ENCODE measurements at regions not wholly inside any gene's neighbourhood (a gene's known extent, or its start where the extent isn't known, plus 50 kb on each side); places are given as distances from the start of the nearest gene placed in this dataset.

DNA sequence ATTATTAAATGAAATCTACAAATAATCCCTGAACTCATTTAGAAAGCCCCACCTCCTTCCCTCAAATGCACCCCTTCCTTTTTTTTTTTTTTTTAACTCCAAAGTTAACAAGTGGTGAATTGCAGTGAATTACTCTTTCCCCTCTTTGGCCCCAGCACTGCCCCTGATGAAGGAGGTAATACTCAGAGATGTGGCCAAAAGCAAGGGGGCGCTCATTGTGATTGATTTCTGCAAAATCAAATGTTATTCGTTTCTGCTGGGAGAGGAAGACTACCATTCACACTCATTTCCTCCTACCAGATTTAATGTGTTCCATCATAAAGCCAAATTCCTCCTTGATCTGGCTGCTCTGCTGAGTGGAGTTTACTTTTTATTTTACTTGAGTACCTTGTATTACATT is 259.4 kb downstream of the GPD2 start:
- FAIRE-seq (no peak), DNase-seq (ENCODE audit: low spot score) (no peak)

GRCh38 chr2:156697906-156698305 is 261.7 kb downstream of the GPD2 start:
- DNase-seq (ENCODE audit: low spot score) (no peak), FAIRE-seq (no peak)

DNA sequence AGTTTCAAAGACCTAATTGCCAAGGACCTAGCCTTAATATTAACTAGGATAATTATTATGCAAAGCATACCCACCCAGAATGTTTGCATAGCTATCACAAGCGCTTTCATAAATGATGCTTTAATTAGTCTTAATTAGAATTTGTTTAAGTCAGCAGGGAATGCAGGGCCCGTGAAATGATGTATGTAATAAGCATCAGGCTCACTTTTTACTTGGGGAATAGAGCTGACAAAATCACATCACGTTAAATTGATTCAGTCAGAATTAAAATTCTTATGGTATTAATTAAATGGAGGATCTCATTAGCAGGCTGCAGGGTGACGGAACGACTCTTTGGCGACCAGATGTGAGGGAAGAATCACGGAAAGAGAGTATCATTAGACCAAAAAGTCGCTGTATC is 264.5 kb downstream of the GPD2 start:
- FAIRE-seq = no peak
- no peak for DNase-seq (ENCODE audit: low spot score)

DNA sequence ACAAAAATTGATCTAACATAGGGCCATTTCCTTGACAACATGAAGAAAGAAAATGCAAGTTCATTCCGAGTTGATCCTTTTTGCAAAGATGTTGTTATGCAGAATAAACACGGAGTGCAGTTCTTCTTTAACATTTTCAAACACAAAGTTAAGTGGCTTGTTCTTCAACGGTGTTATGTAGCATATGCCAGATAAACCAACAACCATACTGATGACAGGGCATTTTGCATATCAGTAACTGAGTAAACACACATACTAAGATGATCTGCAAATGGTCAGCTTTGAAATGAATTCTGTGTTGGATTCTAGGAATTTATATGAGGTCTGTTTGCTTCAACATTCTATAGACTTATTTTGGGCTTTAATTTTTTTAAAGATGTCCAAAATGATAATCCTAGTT is 266.4 kb downstream of the GPD2 start:
- DNase-seq (ENCODE audit: low spot score) (no peak), FAIRE-seq (no peak)

DNA sequence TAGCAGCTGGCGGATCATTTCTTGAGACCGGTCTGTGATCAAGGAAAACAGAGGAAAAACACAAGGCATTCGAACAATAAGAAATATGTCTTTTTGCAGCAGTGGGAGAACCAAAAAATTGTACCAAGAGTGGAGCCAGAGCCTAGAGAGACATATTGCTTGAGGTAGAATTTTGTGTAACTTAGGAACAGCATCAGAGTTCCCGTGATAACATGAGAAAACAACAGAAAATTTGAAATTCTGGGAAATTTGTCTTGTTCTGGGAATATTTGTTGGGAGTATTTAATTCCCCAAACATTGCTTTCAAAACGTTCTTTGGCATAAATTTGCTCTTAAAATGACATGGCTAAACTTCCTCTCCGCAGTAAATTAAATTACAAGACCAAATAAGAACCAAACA is 267.5 kb downstream of the GPD2 start:
- FAIRE-seq = no peak
- DNase-seq (ENCODE audit: low spot score) = no peak

DNA sequence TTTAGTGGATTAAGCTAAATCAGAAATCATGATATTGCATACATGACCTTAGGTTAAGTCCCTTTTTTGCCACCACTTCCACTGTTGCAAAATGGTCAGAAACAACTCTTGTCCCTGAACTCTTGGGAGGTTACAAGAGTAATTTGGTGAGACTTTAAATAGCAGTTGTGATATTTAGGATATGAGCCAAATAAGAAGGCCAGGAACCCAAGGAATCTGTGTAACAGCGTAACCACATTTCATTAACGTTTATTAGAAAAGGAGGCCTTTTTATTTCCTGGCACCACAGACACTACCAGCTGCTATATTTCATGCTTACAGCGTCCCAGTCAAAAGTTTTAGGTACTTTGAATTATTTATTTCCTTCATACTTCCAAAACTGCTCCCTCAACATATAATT is 268.0 kb downstream of the GPD2 start:
- no peak for DNase-seq (ENCODE audit: low spot score)
- no peak for FAIRE-seq

GRCh38 chr2:156704617-156705016 is 268.4 kb downstream of the GPD2 start:
- no peak for DNase-seq (ENCODE audit: low spot score)
- no peak for FAIRE-seq

- DNase-seq (ENCODE audit: low spot score) (no peak), FAIRE-seq (no peak)
These were observed 270.4 kb downstream of the GPD2 start for GRCh38 chr2:156706576-156706975.

- FAIRE-seq (no peak), DNase-seq (ENCODE audit: low spot score) (no peak)
These were observed 271.9 kb downstream of the GPD2 start for GRCh38 chr2:156708051-156708450.

GRCh38 chr2:156709091-156709490 is 272.9 kb downstream of the GPD2 start:
- FAIRE-seq = no peak
- DNase-seq (ENCODE audit: low spot score) = no peak

GRCh38 chr2:156719036-156719435 is 282.9 kb downstream of the GPD2 start:
- FAIRE-seq (no peak), DNase-seq (ENCODE audit: low spot score) (no peak)

DNA sequence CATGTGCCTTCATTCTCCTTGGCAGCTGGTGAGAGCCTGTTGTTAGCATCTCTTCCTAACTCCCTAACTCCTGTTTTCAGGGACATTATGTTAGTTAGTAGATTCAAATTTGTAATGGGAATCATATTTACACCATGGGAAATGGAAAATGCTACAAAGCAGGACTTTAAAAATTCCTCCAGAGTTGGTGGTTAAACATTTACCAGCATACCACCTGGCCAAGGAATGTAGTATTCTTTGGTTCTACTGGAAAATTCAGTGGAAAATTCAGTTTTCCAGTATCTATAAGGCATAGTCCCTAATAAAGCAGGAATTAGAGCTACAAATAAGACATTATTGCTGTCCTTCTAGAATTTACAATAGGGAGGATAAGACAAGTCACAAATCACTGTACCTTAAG is 291.7 kb downstream of the GPD2 start:
- no peak for DNase-seq (ENCODE audit: low spot score)
- FAIRE-seq = no peak

DNA sequence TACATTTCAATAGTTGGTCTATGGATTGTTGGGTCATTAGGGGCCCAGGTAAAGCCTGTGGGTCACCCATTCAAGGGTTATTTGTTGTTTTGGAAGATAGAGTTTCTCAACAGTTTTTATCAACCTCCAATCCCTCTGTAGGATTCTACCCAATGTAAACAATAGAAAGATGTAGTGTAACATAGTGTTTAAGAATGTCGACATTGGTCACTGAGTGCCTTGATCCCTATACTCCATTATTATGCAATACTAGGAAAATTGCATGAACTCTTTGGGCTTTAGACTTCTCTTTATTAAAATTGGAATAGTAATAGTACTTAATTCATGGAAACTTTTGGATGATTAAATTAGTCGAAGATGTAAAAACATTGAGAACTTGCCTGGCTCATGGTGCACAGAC is 292.1 kb downstream of the GPD2 start:
- no peak for FAIRE-seq

GRCh38 chr2:156731506-156731905 is 295.3 kb downstream of the GPD2 start:
- no peak for FAIRE-seq

More for the DNA sequence above, 292.1 kb downstream of the GPD2 start:
- no peak for DNase-seq (ENCODE audit: low spot score)

DNA sequence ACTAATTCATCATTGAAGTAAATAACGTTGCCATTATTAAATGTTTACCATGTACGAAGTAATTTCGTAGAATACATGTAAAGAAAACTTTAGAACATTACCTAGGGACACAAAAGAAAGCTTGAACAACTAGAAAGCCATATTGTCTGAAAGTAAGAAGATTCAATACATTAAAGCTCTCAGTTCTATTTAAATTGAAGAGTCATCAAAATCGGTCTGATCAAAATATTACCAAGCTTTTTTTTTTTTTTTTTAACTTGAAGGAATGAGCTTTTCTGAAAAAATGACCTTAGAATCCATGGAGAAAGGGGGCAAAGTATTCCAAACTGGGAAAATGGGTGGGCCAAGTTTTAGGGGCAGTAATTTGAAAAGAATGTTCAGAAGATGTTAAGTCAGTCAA is 300.8 kb downstream of the GPD2 start:
- FAIRE-seq = no peak

More at GRCh38 chr2:156731506-156731905, 295.3 kb downstream of the GPD2 start:
- no peak for DNase-seq (ENCODE audit: low spot score)

GRCh38 chr2:156739301-156739700 is 303.1 kb downstream of the GPD2 start:
- DNase-seq (ENCODE audit: low spot score) (no peak), FAIRE-seq (no peak)

More for the DNA sequence above, 300.8 kb downstream of the GPD2 start:
- no peak for DNase-seq (ENCODE audit: low spot score)

DNA sequence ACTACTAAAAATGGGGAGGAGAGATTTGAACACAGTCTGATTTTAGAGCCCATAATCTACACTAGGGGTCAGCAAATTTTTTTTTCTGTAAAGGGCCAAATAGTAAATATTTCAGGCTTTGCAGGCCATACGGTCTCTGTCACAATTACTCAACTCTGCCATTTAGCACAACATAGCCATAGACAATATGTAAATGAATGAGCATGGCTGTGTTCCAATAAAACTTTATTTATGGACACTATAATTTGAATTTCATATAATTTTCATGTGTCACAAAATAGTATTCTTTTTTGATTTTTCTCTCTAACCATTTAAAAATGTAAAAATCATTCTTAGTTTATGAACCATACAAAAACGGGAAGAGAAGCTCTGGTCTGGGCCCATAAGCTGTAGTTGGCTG is 309.4 kb downstream of the GPD2 start:
- DNase-seq (ENCODE audit: low spot score) = no peak
- FAIRE-seq = no peak

GRCh38 chr2:156748221-156748620 is 312.0 kb downstream of the GPD2 start:
- DNase-seq (ENCODE audit: low spot score) (no peak), FAIRE-seq (no peak)

DNA sequence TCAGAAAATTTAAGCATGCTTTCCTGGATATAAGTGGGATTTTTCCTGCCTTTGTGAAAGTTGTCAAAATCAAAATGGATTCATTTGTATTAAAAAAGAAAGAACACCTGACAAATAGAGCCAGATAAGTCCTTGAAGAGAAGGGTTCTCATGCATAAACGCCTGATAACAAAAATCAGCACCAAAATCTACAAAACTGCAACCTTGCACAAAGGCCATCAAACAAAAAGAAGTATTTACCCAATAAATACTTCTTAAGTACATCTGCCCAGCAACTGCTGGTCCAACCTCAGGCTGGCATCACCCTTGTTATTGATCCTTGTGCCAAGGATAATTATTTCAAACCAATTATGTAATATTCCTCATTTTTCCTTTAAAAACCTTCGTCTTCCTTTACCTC is 315.9 kb downstream of the GPD2 start:
- DNase-seq (ENCODE audit: low spot score) (no peak), FAIRE-seq (no peak)

- FAIRE-seq = no peak
These were observed 317.6 kb downstream of the GPD2 start for GRCh38 chr2:156753766-156754165.

DNA sequence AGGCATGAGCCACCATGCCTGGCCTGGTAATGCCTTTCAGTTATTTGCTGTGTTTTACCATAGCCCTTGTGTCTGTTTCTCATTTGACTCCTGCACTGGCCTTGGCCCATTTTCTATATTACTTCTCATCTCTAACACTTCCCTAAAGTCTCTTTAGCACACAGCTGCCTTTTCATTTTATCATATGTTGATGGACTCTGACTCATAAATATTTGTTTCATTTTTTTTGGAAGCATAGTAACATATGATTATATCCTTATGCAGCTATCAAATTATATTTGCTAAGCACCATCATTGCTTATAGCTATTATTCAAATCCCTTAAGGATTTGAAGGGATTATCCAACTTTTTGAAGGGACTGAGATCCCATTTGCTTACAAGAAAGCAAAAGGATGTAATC is 320.3 kb downstream of the GPD2 start:
- no peak for FAIRE-seq

More at GRCh38 chr2:156753766-156754165, 317.6 kb downstream of the GPD2 start:
- no peak for DNase-seq (ENCODE audit: low spot score)

DNA sequence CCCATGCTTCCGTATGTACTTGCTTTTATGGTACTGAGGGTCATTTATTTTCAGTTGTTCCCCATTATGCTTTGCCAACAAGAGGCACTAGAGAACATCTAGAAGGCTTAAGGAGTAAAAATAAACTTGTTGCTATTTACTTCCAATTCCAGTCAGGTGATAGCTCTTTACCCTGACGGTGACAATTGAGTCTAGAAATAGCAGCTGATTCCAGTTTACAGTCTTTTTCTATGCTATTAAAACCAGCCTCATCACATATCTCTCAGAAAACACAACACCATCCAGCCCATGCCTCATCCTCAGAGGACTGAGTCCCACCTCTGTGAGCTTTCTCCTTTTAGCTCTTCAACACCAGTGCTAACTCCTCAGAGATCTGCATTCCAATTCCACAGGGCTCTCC is 327.0 kb downstream of the GPD2 start:
- no peak for FAIRE-seq

More for the DNA sequence above, 320.3 kb downstream of the GPD2 start:
- no peak for DNase-seq (ENCODE audit: low spot score)

DNA sequence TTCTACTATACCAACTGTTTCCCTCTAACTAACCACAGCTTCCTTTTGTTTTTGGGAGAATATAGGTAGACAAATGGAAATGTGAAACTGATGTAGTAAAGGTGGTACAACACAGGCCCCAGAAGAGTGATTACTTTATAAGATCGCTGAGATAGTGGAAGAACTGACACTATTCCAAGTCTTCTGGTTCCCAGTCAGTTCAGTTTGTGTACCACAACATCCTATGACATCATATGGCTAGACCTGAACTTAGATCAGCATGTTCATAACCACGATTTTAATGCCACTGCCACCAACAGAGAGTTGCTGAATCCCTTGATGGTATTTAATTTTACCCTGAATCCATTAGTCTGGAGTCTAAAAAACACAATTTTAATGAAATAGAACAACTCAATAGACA is 328.9 kb downstream of the GPD2 start:
- DNase-seq (ENCODE audit: low spot score) = no peak
- no peak for FAIRE-seq

More for the DNA sequence above, 327.0 kb downstream of the GPD2 start:
- no peak for DNase-seq (ENCODE audit: low spot score)

GRCh38 chr2:156765450-156765849 is 329.3 kb downstream of the GPD2 start:
- no peak for DNase-seq (ENCODE audit: low spot score)
- FAIRE-seq = no peak

All from RCC 7860 (cell line).